Lung microvascular endothelial cell (primary cell): ENCODE measurements at regions not wholly inside any gene's neighbourhood (a gene's known extent, or its start where the extent isn't known, plus 50 kb on each side); places are given as distances from the start of the nearest gene placed in this dataset.
"Not testable (repeated sequence)": the region's sequence is repeated elsewhere in the genome, so short reads cannot be mapped to it uniquely, and the experiment has no call there.

Source experiments
- DNase-seq, 2 donors: peaks; one replicate each; pipeline versions ENCODE4 v3.0.0 to v3.0.0-alpha.2; 2010; ENCODE audit warnings: low read depth in 2 of 2

DNA sequence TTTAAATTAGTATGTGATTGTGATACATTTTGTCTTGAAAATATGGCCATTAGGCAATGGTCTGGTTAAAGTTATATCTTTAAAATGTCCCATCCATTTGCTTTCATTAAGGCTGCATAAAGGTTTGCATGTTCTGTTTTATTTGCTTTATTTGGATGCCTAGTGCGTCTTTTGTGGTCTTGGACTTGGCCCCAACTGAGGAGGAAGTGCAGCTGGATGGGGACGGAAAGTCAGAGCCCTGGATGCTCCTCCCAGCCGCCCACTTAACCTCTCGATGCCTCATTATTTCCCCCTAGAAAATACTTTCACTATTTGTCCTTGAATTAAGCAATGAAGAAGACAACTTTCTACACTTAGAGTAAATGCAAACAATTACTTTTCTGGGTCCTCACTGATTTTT, 898.2 kb downstream of the MCTP2 start:
- DNase-seq: peak in 1 of 2 donors; percentile 52

DNA sequence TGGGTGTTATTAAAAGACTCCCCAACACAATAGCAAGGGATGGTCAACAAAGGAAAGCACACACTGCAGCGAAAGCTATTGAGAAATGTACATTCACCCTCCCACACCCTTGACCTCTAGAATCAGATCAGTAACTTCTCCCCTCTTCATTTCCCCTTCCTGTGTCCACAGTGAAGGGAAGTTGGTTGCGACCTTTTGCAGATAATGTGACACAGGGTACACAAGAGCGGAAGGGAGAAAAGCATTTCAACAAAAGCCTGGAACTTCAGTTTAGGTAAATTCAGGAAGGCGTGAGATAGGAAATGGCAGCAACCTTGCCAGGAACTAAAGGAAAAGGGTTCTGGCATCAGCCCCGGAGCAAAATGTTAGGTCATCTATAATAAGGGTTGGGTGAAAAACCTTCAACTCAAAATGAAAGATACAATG, 899.8 kb downstream of the MCTP2 start:
- DNase-seq: peak; percentile 75 to 78

DNA sequence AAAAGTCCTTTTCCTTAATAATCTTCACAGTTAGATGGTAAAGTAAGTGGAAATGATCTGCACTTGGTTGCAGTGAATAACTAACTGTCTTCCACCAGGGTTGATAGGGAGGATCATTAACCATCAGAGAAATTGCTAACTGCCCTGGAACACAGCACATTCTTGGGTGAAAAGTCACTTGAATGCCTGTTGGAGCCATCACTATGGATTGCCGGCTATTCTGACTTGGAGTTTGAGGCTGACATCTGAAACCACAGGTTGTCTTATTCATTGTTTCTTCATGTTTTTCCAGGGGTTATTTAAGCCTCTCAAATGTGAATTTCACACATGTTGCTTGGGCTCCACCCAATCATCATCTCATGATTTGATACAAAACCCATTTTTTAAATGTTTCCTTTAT, 901.4 kb downstream of the MCTP2 start:
- peak in 1 of 2 donors; percentile 30 for DNase-seq

DNA sequence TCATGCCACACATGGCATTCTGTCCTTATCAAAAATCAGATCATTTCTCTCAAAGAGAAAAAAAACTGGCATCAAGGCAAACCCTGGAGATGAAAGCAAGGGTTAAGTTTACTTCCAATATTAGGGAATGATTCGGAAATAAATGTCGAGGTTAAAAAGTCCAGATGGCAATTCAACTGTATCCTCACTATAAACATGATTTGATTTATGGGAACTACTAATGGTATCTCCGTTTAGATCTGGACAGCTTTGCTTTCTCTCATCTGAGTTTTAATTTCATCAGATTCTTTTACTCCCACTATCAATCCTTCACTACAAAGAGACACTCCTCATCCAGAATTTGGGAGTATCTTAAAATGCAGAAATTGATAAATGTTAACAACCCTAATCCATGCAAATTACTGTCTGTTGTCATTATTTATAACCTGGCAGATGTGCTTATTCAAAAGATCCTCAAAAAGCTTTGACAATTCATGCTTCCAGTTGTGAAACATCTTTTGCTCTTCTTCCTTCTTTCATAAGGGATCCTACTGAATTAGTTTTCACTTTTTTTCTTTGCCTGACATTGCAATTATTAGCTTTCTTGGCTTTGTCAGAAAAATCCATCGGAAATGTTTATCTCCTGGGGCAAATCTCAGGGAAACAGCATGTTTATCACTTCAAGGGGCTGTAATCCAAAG, 903.2 kb downstream of the MCTP2 start:
- peak in 1 of 2 donors; percentile 37 for DNase-seq

DNA sequence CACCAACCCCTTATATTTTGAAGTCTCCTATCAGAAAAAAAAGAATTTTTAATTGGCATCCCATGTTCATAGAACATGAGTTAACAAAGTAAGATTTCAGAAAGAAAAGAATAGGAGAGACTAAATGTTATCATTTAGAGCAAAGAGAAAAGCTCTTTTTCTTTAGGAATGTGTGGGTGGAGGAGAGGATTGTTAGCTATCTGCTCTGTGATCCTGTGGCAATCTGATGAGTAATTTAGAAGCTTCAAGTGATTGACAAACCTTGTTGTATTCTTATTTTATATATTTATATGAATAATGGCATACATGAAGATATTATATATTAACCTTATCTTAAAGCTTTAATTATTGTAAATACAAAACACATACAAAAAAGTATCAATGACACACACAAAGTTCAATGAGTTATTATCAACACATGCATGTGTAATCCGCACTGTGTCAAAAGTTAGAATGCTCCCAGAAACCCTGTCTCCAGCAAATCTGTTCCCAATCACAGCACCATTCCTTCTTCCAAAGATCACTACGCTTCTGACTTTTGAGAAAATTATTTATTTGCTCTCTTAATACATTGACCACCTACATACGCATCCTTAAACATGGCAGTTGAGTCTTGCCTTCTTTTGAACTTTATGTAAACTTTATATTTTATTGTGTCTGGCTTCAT, 907.4 kb downstream of the MCTP2 start:
- no peak for DNase-seq

DNA sequence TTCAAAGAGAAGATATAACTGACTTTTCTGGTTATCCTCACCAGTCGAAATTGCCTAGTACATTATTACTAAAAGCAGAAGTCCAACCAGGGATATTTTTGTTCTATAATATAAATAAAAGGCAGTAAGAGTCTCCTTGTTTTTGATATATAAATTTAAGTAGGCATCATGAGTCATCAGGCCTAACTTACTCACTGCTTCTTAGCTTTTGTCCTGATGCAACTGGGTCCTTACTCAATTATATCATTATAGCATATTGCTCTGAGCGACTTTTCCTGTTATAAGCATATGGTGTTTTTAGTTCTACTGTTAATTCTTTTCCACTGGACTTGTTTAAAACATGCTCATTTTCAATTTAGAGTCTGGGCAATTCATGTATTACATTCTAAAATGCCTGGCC, 910.1 kb downstream of the MCTP2 start:
- peak in 1 of 2 donors; percentile 43 for DNase-seq

DNA sequence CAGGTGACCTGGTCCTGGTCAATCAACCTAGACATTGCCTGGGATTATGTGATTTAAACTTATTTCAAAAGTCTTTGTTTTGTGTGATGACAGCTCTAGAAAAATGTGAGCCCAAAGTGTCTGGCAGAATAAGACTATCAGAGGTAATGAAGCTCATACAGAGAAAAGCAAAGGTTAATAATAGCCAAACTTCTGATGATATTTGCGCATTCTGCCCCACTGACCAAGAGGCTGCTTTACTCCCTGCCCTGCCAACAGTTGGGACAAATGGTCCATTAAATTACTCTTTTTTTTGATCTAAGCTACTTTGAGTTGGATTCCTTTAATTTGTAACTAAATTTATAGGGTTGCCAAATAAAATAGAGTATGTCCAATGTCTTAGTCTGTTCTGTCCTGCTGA, 911.2 kb downstream of the MCTP2 start:
- DNase-seq: no peak

DNA sequence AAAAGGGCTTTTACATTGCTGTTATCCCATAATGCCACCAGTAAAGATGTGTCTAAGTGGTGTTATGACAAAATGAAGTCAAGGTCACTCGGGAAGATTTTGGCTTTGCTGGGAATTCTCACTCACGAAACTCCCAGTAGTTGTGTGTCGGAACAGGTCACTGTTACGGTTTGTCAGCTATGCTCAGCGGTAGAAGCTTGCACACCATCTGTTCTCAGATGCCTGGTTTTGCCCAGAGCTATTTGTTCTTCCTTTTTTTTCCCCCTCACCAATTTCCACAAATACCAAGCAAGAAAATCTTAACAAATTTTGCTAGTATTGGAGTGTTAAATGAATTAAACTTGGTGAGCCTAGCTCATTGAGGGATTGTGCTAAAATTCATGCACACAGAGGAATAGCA, 915.1 kb downstream of the MCTP2 start:
- DNase-seq: no peak

DNA sequence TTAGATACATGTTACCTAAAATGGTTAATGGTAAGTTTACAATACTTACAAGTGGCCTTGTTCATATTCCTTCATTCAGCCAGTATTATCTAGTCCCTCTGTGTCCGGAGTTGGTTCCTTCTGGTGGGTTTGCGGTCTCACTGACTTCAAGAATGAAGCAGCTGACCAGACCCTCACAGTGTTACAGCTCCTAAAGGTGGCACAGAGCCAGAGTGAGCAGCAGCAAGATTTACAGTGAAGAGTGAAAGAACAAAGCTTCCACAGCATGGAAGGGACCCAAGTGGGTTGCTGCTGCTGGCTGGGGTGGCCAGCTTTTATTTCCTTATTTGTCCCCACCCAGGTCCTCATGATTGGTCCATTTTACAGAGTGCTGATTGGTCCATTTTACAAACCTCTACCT, 916.8 kb downstream of the MCTP2 start:
- DNase-seq: no peak

DNA sequence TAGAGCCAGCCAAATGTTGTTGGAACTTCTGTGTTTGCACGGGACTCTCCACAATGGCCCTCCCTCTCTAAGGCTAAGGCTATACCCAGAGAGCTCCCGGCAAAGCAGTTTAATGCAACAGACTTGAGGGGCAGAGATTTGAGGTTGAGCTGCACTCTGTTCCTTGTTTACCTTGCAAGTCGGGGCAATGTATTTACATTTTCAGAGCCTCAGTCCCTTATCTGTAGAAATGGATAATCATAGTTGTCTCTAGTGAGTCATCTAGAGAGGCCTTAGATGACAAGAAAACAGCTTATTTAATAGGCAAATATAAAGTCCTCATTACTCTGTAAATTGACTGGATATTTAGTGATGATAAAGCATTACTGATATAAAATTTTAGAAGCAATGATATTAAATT, 917.7 kb downstream of the MCTP2 start:
- DNase-seq: no peak

DNA sequence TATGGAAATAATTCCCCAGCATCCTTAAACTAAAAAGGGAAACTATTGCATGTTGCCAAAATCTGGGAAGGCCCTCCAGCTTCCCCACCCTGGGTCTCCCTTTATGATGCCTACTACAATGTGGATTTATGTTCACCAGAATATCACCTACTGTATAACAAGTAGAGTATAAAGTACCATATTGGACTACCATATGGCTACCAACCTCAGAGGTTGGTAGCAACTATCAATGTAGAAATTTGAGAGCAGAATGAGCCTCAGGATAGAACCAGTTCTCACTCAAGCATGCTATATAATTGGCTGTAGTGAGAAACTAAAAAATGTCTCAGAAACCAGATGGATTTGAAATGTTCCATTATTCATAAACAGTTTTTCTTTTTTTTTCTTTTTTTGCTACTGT, 918.4 kb downstream of the MCTP2 start:
- no peak for DNase-seq

DNA sequence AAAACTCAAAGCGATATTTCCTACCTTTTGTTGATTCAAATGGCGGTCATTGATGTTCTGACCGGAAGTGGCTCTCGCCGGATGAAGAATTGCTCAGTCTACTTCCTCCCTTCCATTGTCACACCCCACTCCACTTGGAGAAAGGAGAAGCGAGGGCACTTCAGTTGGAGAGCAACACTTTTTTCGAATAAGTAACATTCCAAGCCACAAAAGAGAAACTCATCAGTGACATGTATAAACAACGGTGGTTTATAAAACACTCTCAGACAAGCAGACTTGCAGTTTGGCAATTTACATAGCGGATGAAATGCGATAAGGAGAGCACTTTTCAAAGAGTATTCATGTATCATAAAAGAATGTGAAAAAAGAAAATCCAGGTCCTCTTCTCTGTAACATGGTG, 919.1 kb downstream of the MCTP2 start:
- DNase-seq: no peak

DNA sequence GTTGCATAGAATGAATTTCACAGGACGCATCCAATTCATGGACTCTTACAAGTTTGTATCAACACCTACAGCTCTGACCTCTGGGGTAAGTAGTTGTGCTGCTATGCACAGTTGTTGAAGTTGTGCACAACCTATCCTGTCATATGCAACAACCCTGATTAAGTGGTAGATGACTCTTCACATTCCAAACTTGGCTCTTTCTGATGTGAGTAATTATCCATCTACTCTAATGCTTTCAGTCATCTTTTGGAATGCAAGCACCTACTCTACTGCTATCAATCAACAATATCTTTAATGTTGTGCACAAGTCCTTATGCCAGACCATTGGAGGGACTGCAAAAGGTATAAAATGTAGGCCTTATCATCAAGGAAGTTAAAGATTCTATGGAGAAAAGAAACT, 921.4 kb downstream of the MCTP2 start:
- DNase-seq: no peak

DNA sequence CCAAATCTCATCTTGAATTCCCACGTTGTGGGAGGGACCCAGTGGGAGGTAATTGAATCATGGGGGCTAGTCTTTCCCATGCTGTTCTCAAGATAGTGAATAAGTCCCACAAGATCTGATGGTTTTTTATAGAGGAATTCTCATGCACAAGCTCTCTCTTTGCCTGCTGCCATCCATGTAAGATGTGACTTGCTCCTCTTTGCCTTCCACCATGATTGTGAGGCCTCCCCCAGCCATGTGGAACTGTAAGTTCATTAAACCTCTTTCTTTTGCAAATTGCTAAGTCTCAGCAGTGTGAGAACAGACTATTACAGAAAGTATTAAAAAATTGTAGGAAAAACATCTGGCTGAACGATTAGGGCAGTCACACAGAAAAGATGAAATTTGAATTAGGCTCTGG, 921.8 kb downstream of the MCTP2 start:
- not testable (repeated sequence) for DNase-seq

DNA sequence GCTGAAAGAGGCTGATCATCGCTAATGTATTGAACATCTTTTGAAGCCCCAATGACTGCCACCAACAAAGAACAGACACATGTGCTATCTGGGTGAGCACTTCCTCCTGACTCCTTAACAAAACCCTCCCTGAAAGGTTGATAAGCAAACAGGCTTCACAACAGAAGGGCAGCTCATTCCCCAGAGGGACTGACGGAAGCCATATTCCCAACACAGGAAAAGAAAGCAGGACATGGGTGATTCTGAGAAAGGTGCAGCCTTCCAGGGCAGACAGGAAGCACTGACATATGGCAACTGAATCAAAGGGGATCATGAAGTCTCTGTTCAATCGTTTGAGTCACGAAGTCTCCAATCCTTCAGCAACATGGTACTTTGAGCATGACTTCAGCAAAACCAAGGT, 929.0 kb downstream of the MCTP2 start:
- peak in 1 of 2 donors; percentile 21 for DNase-seq

DNA sequence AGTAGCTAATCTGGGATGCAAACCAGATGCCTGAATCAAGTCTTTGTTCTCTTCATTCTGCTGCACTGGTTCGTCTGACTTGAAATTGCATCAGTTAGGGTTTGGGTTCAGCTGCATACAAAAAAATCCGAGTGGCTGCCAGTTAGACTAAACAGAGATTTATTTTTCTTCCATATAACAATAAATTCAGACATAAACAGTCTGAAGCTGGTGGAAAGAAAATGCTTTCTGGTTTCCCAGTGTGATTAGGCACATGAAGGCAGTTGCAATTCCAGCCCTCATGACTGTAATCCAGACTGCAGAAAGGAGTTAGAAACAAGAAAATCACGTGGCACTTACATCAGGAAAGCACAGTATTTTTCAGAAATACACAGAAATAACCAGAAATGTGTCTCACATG, 930.7 kb downstream of the MCTP2 start:
- no peak for DNase-seq

DNA sequence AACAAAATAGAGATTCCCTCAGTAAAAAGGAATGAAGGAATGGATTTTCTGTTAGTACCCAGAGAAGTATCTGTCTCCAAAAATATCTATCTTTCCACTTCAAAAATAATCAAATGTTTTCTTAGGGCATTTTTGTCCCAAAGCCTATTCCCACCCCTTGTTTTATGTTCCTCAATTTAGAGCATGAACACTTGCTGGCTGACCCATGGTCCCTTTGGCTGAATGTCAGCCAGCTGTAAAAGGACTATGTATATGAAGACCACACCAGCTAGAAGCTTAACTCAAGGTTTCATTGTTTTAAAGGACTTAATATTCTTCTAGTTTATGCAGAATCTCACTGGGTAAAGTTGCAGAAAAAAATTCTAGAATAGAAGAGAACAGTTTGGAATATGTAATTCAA, 931.2 kb downstream of the MCTP2 start:
- DNase-seq: no peak

DNA sequence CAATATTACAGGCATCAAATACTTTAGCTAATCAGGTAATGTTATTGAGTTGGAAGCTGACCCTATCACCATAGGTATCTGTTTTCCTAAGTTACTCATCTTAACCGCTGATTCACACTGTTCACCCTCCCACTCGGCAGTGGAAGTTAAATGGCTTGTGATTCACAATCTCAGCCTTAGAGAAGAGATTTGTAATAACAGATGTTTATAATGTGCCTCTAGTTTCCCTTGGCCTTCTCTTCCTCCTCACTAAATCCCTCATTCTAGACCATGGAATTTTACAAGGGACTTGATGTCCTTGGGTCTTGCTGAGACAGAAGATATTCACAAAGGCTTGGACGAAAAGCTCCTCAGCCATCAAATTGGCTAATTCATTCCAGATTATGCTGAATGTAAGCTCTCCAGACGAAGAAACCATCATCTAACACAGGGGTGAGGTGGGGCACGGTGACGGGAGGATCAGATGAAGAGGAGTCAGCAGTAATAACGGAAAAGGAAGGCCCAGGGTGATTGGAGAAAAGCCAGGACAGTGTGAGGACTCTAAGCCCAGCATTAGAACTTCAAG, 931.7 kb downstream of the MCTP2 start:
- peak; percentile 20 to 82 for DNase-seq

DNA sequence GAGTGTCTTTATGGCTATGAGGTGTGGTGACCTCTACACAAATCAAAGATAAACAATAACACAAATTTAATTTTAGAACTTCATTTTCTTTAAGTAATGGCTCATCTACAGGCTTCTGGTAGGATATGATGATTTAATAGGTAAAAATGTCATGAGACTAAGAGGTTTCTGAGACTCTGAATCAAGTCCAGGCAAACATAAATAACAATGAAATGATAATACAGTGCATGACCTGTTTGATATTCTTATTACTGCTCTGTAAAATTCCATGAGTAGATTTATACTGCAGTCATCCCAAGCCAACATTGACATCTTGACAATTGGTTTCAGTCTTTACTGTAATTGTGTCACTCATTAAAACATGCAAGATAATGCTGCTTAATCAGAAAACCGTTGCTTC, 936.8 kb downstream of the MCTP2 start:
- no peak for DNase-seq

DNA sequence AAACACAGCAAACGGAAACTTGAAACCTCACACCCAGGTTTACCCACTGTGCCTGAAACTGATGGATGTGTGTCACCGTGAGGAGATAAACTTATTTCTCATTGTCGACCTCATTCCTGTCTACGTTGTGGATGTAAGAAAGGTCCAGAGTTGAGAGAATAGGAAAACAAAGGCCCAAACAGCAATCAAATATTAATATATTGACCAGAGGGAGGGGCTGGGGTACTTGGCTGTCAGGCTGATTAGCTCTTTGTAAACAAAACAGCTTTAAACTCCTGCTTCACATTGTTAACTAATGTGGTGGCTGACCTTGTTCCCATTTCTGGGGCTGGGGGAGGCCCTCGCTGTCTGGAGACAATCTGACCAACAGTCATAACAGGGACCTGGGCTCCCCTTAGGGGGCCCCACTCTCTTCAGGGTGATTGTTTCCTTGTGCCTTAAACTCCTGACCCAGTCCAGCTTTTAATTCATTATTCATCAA, 937.6 kb downstream of the MCTP2 start:
- no peak for DNase-seq

DNA sequence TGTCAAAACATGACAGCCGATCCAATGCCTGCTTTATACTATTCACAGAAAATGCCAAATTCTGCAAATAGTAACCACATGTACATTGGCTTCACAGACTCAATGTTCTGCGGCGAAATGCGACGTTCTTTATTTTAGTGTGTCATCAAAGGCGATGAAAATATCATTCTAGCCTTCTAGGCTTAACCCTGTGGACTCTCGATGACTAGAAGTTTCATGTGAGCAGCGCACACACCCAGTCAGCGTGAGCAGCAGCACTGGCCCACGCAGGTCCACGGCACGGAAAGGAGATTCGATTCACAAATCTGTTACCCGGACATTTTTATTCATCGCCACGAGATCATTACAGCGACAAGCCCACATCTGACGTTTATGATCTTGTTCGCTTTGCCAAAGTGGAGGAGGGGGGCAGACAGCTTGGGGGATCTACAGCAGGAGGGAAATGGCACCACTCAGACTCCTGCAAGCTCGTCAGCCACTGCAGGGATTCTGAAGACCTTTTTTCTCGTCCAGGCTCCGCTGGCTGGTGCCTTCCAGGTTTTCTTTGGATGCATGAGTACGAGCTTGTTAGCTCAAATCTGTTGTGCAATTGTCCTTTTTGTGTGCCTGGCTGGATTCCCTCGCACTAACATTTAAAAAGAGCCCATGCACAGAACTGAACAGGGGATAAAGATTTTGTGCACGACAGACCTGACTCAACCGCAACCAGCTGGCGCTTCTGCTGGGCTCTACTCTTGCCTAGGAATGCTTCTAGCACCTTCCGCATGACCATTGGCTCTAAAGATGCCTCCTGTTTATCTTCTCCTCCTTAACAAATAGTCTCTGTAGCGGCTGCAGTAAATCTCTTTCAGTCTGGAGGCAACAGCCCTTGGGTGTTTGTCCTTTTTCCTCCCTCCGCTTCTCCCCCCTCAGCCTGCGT, 938.4 kb downstream of the MCTP2 start:
- DNase-seq: no peak
